GM21717 (cell line): ENCODE measurements at regions not wholly inside any gene's neighbourhood (a gene's known extent, or its start where the extent isn't known, plus 50 kb on each side); places are given as distances from the start of the nearest gene placed in this dataset.

Source experiments
- ATAC-seq: cut with Tn5 transposase; IDR thresholded peaks from one replicate; pipeline ENCODE4 v1.9.1; 2021; ENCODE audit warnings: mild to moderate bottlenecking, moderate library complexity; ENCODE audit not compliant: unreplicated experiment

DNA sequence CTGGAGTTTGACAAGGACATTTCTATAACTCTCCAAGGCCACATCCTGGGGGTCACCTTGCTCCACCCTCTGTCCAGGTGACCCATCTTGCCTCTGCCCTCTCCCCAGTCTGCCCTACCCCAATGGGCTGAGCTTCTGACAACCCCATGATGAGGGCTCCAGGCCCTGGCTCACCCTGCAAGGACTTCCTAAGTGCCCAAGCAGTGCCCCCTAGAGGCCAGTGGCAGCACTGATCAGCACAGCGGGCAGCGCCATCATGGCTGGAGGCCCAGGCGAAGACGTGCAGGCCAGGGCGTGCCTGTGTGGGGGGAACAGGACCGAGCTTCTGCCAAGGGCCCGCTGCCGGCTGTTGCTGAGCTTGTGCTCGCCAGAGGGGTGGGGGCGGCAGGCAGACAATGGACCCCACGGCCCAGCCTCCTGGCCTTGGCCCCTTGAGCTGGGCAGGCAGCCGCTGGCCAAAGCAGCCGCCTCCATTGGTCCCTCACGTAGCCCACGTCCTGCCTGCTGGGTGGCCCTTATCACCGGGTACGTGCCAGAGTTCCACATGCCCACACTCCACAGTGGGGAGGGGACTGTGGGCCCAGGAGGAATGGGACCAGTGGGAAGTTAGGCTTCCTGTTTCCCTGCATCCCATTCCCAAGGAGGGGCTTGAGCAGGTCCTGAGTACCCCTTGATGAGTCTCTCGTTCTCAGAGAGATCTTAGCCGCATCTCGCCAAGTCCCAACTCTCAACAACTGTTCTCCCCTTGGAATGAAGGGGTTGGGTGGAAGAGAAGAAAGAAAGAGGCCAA, 64.3 kb downstream of the MRPL14 start:
- ATAC-seq = no peak

DNA sequence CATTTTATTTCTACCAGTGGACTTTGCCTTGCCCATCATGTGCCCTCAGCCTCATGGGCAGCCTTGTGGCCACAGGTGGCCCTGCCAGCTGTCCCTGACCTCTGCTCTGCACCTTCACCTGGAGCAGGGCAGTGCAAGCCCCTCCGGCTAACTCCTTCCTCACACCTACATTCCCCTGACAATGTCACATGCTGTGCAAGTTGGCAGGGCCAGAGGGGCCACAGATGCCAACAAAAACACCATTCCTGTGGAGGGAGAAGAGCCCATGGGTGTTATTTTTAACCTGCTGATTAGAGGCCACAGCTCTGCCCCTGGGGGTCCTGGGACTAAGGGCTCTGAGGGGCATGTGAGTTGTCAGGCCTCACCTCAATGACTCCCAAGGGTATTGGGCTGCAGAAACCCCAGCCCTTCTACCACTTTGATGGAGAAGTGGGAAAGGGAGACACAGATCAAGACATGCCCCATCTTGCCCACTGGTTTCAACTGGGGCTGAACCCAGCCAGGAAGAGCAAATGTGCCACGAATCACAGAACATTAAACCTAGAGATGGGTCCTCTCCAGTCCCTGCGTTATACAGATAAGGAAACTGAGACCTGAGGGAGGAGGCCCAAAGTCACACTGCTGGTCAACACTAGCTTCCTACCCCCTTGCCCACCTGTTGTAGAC, 65.0 kb downstream of the MRPL14 start:
- no peak for ATAC-seq

- ATAC-seq = no peak
These were observed 65.7 kb downstream of the MRPL14 start for GRCh38 chr6:44061375-44062104.

DNA sequence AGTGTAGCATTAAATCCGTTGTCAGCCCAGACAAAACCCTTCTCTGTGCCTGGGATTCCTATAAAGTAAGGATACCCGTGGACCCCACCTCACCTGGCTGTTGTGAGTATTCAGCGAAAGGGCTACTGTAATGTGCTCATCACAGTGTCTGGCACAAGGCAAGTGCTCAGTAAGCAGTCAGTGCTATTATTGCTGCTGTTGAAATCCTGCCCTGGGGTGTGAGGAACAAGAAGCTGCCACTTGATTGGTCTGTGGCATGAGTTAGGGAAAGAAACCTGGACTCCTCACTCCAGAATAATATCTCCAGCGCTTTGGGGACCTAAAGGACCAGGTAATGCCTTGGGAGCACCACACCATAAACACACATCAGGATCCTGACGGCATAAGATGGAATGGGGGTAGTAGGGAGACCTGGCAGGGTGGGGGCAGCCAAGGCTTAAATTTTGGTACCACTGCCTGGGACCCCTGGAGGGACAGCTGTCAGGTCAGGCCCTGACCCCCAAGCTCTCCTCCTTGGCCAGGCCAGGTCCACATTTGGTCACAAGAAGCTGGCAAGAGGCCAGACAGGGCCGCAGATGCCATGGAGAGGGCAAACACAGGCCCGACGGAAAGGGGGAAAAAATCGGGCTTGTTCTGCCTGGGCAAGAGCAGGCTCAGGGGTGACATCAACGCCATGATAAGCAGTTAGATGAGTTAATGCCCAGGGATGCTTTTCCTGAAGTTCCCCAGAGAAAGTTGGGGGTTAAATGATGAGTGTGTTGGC, 66.5 kb downstream of the MRPL14 start:
- ATAC-seq = no peak

- ATAC-seq = no peak
These were observed 67.6 kb downstream of the MRPL14 start for GRCh38 chr6:44059359-44060346.

DNA sequence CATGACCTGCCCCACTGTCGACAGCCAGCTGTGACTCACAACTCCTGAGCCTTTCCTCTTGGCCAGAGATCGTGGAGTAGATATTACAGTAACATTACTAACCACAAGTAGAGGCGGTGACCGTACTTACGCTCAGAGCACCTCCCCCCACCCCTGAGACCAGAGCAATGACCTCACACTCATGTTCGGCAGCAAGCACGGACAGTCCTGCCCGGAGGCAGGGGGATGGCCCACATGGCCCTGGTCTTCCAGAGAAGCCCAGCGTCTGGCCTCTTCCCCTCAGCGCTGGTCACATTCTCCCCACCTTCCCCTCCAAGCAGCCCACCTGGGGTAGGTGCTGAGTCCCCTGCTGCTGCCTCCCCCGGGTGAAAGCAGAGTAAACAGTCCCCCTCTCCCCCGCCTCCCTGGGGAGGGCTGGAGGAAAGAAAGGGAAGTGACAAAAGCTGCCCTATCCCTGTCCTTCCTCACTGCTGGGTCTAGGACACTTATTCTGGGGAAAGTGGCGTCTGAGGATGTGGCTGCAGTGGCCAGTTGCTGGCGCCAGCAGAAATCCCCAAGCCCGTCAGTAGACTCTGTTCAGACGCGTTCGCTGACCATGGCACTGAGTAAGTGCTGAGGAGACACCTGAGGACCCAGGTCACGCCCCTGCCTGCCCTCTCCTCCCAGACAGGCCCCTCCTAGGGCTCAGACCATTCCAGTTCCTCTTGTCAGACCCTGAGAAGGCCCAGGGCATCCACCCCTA, 68.5 kb downstream of the MRPL14 start:
- ATAC-seq = peak; percentile 67

GRCh38 chr6:44057931-44058616, 69.2 kb downstream of the MRPL14 start:
- no peak for ATAC-seq

GRCh38 chr6:44057238-44057930, 69.9 kb downstream of the MRPL14 start:
- ATAC-seq = no peak

DNA sequence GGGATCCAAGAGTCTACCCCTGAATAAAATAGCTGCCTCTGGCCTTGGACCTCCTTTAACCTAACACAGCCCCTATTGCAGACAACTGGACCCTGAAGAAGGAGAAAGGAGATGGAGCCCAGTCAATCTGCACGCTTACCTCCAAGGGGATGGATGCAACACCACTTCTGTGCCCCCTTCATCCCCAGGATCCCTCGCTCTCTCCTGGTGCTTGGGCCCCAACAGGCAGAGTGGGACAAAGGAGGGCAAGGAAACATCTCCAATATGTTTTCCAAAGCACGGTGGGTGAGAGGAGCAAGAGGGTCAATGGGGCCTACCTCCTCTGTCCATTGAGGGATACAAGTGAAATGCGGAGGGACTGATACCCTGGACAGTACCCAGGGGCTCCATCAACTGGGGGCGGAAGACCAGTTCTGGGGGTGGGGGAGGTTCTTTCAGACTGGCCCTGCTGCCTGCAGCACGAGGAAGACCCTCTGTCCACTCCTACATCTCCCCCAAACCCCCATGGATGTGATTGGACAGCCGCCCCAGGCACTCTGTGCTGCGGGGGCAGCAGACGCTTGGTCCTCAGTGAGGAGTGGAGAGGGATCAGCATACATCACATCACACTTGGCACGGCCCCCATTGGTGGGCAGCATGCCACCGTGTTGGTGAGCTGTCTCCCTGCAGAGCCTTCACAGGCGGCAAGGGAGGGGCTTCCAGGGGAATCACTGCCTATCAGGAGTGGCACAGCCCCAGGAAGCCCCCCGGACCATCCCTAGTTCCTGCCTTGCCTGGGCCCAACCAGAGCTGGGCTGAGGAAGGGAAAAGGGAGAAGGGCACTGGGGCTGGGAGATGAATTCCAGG, 70.6 kb downstream of the MRPL14 start:
- no peak for ATAC-seq

- no peak for ATAC-seq
These were observed 72.3 kb downstream of the MRPL14 start for GRCh38 chr6:44054721-44055559.

- no peak for ATAC-seq
These were observed 73.3 kb downstream of the MRPL14 start for GRCh38 chr6:44053760-44054556.

DNA sequence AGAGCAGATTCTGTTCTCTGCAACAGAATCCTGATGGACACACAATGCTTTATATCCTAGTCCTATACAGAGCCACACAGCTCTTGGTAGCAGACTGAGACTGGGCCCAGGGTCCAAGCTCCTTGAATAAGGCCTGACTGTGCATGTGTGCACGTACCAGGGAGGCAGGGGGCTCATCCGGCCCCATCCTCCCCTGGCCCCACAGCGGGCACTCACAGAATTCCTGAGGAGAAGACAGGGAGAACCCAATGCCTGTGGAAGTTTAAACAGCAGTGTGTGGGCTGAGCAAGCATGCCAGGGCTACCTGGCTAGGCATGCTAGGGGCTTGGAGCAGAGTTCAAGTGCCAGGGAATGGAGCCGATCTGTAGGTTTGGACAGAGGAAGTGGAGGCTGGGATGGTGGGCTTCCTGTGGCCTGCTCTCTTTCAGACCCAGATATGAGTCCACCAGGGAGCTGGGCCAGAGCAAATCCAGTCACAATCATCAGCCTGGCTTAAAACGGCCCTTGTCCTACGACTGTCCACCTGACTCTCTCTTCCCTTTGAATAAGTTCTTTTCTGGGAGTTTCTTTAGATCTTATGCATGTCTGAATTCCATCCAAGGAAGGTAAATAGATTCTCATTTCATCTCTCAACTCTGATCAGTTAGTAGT, 74.0 kb downstream of the MRPL14 start:
- no peak for ATAC-seq

GRCh38 chr6:44052419-44053023, 74.7 kb downstream of the MRPL14 start:
- ATAC-seq = no peak

GRCh38 chr6:44051515-44051914, 75.7 kb downstream of the MRPL14 start:
- ATAC-seq = no peak
